ENCODE measurements at regions not wholly inside any gene's neighbourhood (a gene's known extent, or its start where the extent isn't known, plus 50 kb on each side); places are given as distances from the start of the nearest gene placed in this dataset.
"Not testable (repeated sequence)": the region's sequence is repeated elsewhere in the genome, so short reads cannot be mapped to it uniquely, and the experiment has no call there.

GRCh38 chr13:78876915-78877549, 218.1 kb upstream of the OBI1 start:
- DNase-seq (ENCODE audit: extremely low read depth in 1 of 2, low read depth in 1 of 2), result no peak

GRCh38 chr13:78875792-78876580, 217.0 kb upstream of the OBI1 start:
- no peak for DNase-seq (ENCODE audit: extremely low read depth in 1 of 2, low read depth in 1 of 2)

DNA sequence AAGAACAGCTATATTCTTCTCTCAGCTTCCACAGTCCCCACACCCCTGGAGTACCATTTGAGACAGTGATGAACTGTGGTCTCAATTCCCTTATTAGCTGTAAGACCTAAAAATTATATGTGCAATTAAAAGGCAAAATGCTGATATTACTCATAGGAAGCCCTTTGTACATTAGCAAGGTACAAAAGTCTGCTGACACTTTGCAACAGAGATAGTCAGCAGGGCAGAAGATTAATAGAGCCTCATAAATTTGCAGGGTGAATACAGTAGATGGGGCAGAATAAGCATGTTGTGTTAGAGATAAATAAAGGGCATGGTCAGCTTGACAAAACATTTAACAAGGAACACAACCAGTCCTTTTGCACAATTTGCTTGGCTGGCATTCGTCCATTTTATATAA, 210.0 kb upstream of the OBI1 start:
- DNase-seq (ENCODE audit: extremely low read depth in 1 of 2, low read depth in 1 of 2), result no peak

DNA sequence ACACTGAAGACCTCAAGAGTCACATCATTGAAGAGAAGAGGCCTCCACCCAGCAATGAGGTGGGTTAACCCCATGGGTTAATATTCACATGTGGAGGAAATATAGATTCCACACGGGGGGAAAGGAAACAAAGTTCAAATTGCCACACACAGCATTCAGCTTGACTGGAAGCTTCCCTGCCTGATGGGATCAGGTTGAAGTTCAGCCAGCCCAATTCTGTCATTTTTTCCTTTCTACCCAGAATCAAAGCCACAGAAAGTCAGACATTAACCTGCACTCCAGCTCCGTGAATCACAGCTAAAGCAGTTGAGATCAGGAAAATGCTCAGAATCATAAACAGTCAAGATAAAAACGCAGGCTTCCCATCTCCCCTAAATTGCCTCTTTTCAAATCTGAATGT, 208.7 kb upstream of the OBI1 start:
- no peak for DNase-seq (ENCODE audit: extremely low read depth in 1 of 2, low read depth in 1 of 2)

- not testable (repeated sequence) for DNase-seq (ENCODE audit: extremely low read depth in 1 of 2, low read depth in 1 of 2)
Observed at GRCh38 chr13:78866076-78866475, 207.1 kb upstream of the OBI1 start.

DNA sequence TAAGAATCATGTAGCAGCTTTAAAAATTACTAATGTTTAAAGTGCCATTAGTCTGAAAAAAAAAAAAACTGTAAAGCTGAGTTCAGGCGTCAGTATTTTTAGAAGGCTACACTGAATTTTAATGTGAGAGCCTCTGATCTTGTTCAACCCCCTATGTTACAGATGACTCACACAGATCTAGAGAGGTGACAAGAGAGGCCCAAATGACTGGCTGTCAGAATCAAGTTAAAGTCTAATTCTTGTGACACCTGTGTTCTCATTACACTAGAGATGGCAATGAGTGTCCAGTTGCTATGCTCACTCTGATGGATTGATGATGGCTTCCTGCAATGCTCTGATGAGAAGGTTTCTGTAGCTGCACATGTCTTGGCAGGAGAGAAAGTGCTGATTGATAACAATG, 203.5 kb upstream of the OBI1 start:
- DNase-seq (ENCODE audit: extremely low read depth in 1 of 2, low read depth in 1 of 2), result no peak

DNA sequence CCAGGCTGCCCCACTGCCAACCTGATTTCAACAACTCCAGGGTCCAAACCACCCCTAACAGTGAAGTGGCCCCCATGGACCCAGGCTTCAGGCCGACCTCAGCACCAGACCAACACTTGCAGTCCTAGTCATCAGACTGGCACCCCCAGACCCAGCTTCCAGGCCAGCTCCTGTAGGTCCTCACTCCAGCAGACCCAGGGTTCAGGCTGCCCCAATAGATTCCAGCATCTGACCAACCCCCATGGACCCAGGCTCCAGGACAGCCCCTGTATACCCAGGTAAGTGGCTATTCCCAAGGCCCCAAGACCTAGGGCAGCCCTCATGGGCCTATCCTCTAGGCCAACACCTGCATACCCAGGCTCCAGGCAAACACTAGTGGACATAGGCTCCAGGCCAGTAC, 193.8 kb upstream of the OBI1 start:
- no peak for DNase-seq (ENCODE audit: extremely low read depth in 1 of 2, low read depth in 1 of 2)

DNA sequence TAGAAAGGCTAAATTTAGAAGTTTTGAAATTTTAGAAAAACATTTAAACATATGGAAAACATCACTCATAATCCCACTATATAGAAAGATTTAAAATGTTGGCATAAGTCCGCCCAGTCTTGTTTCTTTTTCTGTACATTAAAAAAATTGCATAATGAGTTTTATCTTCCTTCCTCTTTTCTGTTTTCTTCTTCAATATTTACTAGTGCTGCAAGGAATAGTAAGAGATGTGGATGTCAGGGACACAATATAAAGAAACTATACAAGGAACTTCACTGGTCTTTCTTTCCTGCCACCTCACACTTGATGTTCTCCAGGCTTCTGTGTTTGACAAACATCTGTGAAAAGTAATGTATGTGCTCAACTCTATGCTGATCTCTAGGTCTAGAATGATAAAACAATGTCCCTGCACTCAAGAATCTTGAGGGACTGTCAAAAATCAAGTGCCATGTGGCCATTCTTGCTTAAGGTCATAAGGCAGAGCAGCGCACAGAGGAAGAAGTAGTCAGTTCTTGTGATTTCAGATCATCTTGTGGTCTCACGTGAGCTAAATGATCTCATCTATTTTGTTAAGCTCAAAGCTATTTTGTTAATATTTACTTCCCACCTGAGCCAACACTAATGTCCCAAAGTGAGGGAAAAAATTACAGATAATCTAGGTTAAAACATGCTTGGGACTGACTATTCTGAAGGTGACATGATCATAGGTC, 186.9 kb upstream of the OBI1 start:
- no peak for DNase-seq (ENCODE audit: extremely low read depth in 1 of 2, low read depth in 1 of 2)

DNA sequence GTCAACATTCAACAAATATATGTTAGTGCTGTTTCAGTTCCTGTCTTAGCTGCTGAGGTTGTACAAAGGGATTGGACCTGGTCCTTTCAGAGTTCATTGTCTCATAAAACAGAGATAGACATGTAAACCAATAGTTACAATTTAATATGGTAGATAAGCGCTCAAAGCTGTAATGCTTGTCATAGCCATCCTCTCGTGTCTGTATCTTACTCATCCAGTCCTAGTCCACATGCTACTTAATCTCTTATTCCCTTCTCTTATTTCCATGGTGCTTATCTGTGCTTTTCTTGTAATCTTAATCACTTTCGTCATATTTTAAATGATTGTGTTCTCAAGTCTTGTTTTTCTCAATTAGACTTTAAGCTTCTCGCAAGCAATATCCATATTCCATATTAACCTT, 185.2 kb upstream of the OBI1 start:
- DNase-seq (ENCODE audit: extremely low read depth in 1 of 2, low read depth in 1 of 2), result no peak

GRCh38 chr13:78841358-78841963, 182.5 kb upstream of the OBI1 start:
- no peak for DNase-seq (ENCODE audit: extremely low read depth in 1 of 2, low read depth in 1 of 2)

DNA sequence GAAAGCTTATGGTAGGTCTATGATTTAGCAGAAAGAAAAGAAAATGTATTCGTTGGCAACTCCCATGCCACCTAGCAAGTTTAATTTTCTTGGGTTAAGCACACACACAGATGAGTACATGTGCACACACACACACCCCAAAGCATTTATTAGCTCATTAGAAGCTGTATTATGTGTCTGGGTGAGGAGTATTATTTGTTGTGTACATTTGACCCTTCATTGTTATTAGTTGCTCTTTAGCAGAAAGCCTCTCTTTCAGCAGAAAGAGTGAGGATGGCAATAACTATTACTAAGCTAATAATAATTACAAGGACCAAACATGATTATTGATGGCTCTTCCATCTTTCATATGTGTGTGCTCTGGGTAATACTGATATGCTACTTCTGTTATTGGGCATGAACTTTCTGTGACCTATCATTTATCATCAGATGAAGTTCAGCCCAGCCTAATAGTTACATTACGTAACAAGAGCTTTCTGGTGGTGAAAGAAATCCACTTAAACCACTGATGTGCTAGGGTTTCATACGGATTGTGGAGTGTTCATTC, 177.4 kb upstream of the OBI1 start:
- DNase-seq (ENCODE audit: extremely low read depth in 1 of 2, low read depth in 1 of 2), result no peak

DNA sequence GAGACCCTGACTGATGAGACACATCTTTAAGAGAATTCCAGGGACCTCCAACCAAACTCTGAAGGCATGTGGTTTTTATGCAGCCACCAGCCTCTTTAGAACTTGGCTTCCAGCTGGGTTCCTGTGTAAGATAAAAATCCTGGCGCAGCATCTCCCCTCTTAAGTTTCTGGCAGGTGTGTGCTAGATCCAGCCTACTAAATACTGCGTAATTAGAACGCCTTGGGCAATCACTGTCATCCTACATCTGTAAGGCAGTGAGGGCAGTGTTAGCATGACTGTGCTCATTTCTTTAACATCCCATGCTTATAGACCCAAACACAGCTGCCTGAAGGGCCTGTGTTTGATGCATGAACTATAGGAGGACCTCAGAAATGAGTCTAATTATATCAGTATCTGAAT, 173.5 kb upstream of the OBI1 start:
- DNase-seq (ENCODE audit: extremely low read depth in 1 of 2, low read depth in 1 of 2), result no peak

- no peak for DNase-seq (ENCODE audit: extremely low read depth in 1 of 2, low read depth in 1 of 2)
Observed at GRCh38 chr13:78830508-78830907, 171.6 kb upstream of the OBI1 start.

GRCh38 chr13:78829821-78830220, 170.9 kb upstream of the OBI1 start:
- no peak for DNase-seq (ENCODE audit: extremely low read depth in 1 of 2, low read depth in 1 of 2)

DNA sequence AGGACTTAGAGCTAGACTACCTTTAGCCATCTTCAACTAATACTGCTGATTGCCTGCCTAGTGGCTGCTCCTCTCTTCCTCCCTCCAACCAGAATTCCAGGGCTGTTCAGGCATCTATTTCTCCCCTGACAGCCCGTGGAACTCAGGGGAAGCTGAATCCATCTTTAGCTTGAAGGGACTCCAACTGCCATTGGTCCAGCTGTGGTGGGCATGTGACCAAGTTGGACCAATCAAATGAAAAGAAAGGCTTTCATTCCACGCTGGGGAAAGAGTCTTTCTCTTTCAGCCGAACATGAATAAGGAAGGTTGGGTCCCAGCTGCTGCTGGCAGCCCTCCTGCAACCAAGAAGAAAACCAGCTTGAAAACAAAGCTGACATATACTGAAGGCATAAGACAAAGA, 168.5 kb upstream of the OBI1 start:
- no peak for DNase-seq (ENCODE audit: extremely low read depth in 1 of 2, low read depth in 1 of 2)

DNA sequence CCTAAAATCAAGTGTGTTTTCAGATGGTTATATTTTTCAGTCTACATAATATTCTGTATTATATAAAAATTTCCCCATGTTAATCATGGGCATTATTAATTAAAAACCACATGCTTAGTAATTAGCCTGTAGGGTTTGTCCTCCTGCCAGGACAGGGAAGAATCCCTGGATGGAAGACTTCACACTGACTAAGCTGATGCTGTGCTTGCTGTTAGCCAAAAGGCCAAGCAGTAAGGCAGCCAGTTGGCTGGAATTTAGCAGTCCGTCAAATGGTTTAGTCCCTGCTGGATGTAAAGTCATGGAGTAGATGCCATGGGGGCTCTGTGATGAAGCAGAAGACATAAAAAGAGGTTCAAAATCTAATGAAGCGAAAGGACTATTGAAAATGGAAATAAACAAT, 168.0 kb upstream of the OBI1 start:
- DNase-seq (ENCODE audit: extremely low read depth in 1 of 2, low read depth in 1 of 2), result no peak

GRCh38 chr13:78826312-78826711, 167.4 kb upstream of the OBI1 start:
- no peak for DNase-seq (ENCODE audit: extremely low read depth in 1 of 2, low read depth in 1 of 2)

- DNase-seq (ENCODE audit: extremely low read depth in 1 of 2, low read depth in 1 of 2), result no peak
Observed at GRCh38 chr13:78820541-78820940, 161.6 kb upstream of the OBI1 start.

DNA sequence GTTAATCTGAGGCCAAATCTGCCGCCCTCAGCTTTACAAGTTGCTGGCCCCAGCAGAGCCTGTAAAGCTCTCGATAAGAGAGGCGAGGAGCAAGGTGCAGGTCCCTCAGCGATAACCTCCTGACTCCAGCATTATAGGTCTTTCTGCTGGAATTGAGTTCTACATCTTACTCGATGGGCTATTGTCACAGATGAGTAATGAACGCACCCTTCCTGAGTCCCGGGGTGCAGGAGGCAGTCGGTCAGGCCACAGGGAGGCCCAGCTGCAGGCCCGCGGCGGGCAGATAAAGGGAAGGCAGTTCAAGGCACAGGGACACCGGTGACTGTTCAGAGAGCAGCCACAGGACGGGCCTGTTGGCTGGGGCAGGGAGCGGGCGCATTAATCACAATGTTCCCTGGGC, 157.6 kb upstream of the OBI1 start:
- DNase-seq (ENCODE audit: extremely low read depth in 1 of 2, low read depth in 1 of 2), result no peak

GRCh38 chr13:78816154-78816553, 157.2 kb upstream of the OBI1 start:
- DNase-seq (ENCODE audit: extremely low read depth in 1 of 2, low read depth in 1 of 2), result no peak

DNA sequence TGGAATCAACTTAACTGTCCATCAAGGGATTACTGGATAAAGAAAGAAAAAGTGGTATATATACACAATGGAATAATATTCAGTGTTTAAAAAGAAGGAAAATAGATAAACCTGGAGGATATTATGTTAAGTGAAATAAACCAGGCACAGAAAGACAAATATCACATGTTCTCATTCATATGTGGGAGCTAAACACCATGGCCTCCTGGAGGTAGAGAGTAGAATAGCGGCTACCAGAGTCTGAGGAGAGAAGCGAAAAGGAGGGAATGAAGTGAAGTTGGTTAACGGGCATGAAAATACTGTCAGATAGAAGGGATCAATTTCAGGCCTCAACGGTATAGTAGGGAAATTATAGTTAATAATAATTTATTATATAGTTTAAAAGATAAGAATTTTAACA, 147.5 kb upstream of the OBI1 start:
- DNase-seq (ENCODE audit: extremely low read depth in 1 of 2, low read depth in 1 of 2), result no peak
